GM12878 (cell line): ENCODE measurements at regions not wholly inside any gene's neighbourhood (a gene's known extent, or its start where the extent isn't known, plus 50 kb on each side); places are given as distances from the start of the nearest gene placed in this dataset.
A peak's percentile ranks its signal among the peaks of the same experiment; 100 is the strongest.

Experiments
- ATF7 ChIP-seq: fragments of 450-650 bp; IDR thresholded peaks from 2 replicates; pipeline ENCODE4 v1.6.1; 2016; ENCODE audit warnings: low read depth, mild to moderate bottlenecking
- EED ChIP-seq: sonication (generic); IDR thresholded peaks from 2 replicates; pipeline ENCODE4 v1.6.1; 2016; ENCODE audit warnings: antibody characterized with exemption, low read depth
- ETV6 ChIP-seq, 2 experiments: fragments of 450-650 bp in 1 of 2; IDR thresholded peaks in 1 of 2; conservative IDR thresholded peaks in 1 of 2; 2 replicates each; pipeline ENCODE4 v1.6.1; 2014; ENCODE audit warnings: antibody characterized with exemption in 1 of 2, borderline replicate concordance in 1 of 2, low read depth in 1 of 2, mild to moderate bottlenecking in 1 of 2, moderate library complexity in 1 of 2
- IKZF2 ChIP-seq, 2 experiments: fragments of 450-650 bp; IDR thresholded peaks; 2 replicates each; pipeline ENCODE4 v1.6.1; 2017; ENCODE audit warnings: mild to moderate bottlenecking in 2 of 2, moderate library complexity in 2 of 2
- JUND ChIP-seq: IDR thresholded peaks from 2 replicates; pipeline ENCODE4 v1.6.1; 2012; ENCODE audit warnings: low read depth, mild to moderate bottlenecking, low read length, improper control_type of control experiment, moderate library complexity
- MTA2 ChIP-seq: fragments of 450-650 bp; IDR thresholded peaks from 2 replicates; pipeline ENCODE4 v1.6.1; 2016; ENCODE audit warnings: low read depth, mild to moderate bottlenecking, moderate library complexity
- NBN ChIP-seq: fragments of 450-650 bp; IDR thresholded peaks from 2 replicates; pipeline ENCODE4 v1.6.1; 2016
- NRF1 ChIP-seq: conservative IDR thresholded peaks from 2 replicates; pipeline ENCODE4 v1.6.1; 2011; ENCODE audit warnings: mild to moderate bottlenecking, low read depth, low read length, improper control_type of control experiment
- RAD21 ChIP-seq: IDR thresholded peaks from 2 replicates; pipeline ENCODE4 v1.6.1; 2011; ENCODE audit warnings: mild to moderate bottlenecking, low read depth, low read length, moderate library complexity; ENCODE audit not compliant: insufficient read depth
- RAD51 ChIP-seq: fragments of 450-650 bp; IDR thresholded peaks from 2 replicates; pipeline ENCODE4 v1.6.1; 2016; ENCODE audit warnings: moderate library complexity, mild to moderate bottlenecking, inconsistent platforms
- RUNX3 ChIP-seq: IDR thresholded peaks from 2 replicates; pipeline ENCODE4 v1.6.1; 2012; ENCODE audit warnings: low read length, inconsistent platforms
- SPI1 ChIP-seq: IDR thresholded peaks from 2 replicates; pipeline ENCODE4 v1.6.1; 2011; ENCODE audit warnings: low read depth, mild to moderate bottlenecking, low read length, moderate library complexity, borderline replicate concordance; ENCODE audit not compliant: insufficient read depth
- TCF3 ChIP-seq: IDR thresholded peaks from 2 replicates; pipeline ENCODE4 v1.6.1; 2012; ENCODE audit warnings: low read depth, mild to moderate bottlenecking, low read length, borderline replicate concordance; ENCODE audit not compliant: insufficient read depth
- ZNF24 ChIP-seq: fragments of 450-650 bp; IDR thresholded peaks from 2 replicates; pipeline ENCODE4 v1.6.1; 2017; ENCODE audit warnings: antibody characterized with exemption, mild to moderate bottlenecking
- ZSCAN29 ChIP-seq: fragments of 450-650 bp; IDR thresholded peaks from 2 replicates; pipeline ENCODE4 v1.6.1; 2017; ENCODE audit warnings: mild to moderate bottlenecking, moderate library complexity
- ZZZ3 ChIP-seq: IDR thresholded peaks from 2 replicates; pipeline ENCODE4 v1.6.1; 2011; ENCODE audit warnings: low read depth; ENCODE audit not compliant: control insufficient read depth, insufficient read length
- TF ChIP-seq, protein P1 (sequence below): fragments of 450-650 bp; IDR thresholded peaks from 2 replicates; pipeline ENCODE4 v1.6.1; 2016; ENCODE audit warnings: mild to moderate bottlenecking
- TF ChIP-seq, protein P2 (sequence below): fragments of 450-650 bp; IDR thresholded peaks from 2 replicates; pipeline ENCODE4 v1.6.1; 2017; ENCODE audit warnings: low read depth, mild to moderate bottlenecking, moderate library complexity
- TF ChIP-seq, protein P3 (sequence below): IDR thresholded peaks from 2 replicates; pipeline ENCODE4 v1.6.1; 2011; ENCODE audit warnings: mild to moderate bottlenecking, low read depth, low read length, moderate library complexity; ENCODE audit not compliant: insufficient replicate concordance
- TF ChIP-seq, protein P4 (sequence below): IDR thresholded peaks from 2 replicates; pipeline ENCODE4 v1.6.1; 2012; ENCODE audit warnings: low read depth, low read length, improper control_type of control experiment

DNA sequence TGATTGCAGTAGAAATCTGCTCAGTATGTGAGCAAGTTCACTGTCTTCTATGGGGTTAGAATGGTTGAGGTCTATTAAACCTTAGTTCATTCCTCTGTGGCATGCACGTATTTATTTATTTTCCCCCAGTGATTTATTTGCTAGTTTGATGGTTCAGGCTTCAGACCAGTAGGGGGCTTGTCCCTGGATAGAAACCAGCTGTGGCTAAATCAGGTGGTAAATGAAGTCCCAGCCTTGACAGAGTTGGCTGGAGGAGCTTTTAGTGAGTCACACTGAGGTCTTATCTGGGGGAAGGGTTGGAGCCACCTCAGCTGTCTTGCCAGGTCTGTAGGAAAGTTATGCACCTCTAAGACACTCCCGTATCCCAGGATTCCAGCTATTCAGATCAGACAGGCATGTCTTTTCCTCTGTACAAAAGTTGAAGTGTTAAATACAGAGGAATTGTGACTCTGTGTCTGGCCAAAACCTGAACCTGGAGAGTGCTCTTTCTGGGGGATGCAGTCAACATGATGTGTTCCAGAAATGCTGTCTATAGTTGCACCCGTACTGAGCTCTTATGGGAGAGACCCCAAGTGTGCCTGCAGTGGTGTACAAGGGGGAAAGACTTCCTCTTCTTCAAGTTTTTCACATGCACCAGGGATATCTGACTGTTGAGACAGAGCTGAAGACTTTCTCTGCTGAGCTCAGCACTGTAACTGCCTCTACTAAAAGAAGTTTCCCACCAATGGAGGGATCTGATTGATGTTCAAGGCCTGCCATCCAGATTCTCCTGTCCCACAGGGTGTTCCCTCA is 1322.1 kb downstream of the TMEM121 start (continued):
- TF ChIP-seq IKZF2 (IDR thresholded peaks at IDR 0.05), result peak in 1 of 2 experiments; percentile 23; a peak in 1 of 4 replicates
- 0 out of 2 replicates have a peak, but pooled peaks have one; percentile 44 for TF ChIP-seq NBN
- TF ChIP-seq, protein P1, sequence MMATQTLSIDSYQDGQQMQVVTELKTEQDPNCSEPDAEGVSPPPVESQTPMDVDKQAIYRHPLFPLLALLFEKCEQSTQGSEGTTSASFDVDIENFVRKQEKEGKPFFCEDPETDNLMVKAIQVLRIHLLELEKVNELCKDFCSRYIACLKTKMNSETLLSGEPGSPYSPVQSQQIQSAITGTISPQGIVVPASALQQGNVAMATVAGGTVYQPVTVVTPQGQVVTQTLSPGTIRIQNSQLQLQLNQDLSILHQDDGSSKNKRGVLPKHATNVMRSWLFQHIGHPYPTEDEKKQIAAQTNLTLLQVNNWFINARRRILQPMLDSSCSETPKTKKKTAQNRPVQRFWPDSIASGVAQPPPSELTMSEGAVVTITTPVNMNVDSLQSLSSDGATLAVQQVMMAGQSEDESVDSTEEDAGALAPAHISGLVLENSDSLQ, result peak; percentile 82
- TF ChIP-seq ZZZ3, result no peak
- TF ChIP-seq RAD51, result peak; percentile 35
- TF ChIP-seq NRF1, result no peak
- no peak for TF ChIP-seq ETV6 (conservative IDR thresholded peaks at IDR 0.05 in 1 of 2, IDR thresholded peaks at IDR 0.05 in 1 of 2; ENCODE audit: borderline replicate concordance in 1 of 2, low read depth in 1 of 2)
- TF ChIP-seq SPI1, result peak; percentile 30; the same call in 1 of the 2 replicates
- TF ChIP-seq, protein P2, sequence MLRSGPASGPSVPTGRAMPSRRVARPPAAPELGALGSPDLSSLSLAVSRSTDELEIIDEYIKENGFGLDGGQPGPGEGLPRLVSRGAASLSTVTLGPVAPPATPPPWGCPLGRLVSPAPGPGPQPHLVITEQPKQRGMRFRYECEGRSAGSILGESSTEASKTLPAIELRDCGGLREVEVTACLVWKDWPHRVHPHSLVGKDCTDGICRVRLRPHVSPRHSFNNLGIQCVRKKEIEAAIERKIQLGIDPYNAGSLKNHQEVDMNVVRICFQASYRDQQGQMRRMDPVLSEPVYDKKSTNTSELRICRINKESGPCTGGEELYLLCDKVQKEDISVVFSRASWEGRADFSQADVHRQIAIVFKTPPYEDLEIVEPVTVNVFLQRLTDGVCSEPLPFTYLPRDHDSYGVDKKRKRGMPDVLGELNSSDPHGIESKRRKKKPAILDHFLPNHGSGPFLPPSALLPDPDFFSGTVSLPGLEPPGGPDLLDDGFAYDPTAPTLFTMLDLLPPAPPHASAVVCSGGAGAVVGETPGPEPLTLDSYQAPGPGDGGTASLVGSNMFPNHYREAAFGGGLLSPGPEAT, result peak; percentile 19; the same call in 1 of the 2 replicates
- no peak for TF ChIP-seq JUND
- TF ChIP-seq TCF3, result peak; percentile 96
- TF ChIP-seq ZSCAN29, result no peak
- TF ChIP-seq EED, result peak; percentile 59
- TF ChIP-seq ZNF24, result no peak
- TF ChIP-seq, protein P3, sequence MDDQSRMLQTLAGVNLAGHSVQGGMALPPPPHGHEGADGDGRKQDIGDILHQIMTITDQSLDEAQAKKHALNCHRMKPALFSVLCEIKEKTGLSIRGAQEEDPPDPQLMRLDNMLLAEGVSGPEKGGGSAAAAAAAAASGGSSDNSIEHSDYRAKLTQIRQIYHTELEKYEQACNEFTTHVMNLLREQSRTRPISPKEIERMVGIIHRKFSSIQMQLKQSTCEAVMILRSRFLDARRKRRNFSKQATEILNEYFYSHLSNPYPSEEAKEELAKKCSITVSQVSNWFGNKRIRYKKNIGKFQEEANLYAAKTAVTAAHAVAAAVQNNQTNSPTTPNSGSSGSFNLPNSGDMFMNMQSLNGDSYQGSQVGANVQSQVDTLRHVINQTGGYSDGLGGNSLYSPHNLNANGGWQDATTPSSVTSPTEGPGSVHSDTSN, result peak; percentile 88
- 0 out of 2 replicates have a peak, but pooled peaks have one; percentile 28 for TF ChIP-seq MTA2
- TF ChIP-seq RAD21, result peak; percentile 26; the same call in 1 of the 2 replicates
- TF ChIP-seq ATF7, result 0 out of 2 replicates have a peak, but pooled peaks have one; percentile 10
- peak; percentile 68 for TF ChIP-seq RUNX3
- TF ChIP-seq, protein P4, sequence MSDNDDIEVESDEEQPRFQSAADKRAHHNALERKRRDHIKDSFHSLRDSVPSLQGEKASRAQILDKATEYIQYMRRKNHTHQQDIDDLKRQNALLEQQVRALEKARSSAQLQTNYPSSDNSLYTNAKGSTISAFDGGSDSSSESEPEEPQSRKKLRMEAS, result no peak
- TF ChIP-seq, all 136 proteins: peak for 17
